ENCODE measurements at regions not wholly inside any gene's neighbourhood (a gene's known extent, or its start where the extent isn't known, plus 50 kb on each side); places are given as distances from the start of the nearest gene placed in this dataset.

GRCh38 chr16:86082418-86083030 lies 183.6 kb downstream of the IRF8 start:
- Histone ChIP-seq H3K9me3 (ENCODE audit: control insufficient read depth, insufficient read depth, low read length) (no peaks in the 10 kb centered on the region), H3K4me1 (ENCODE audit: insufficient read depth, low read length) (no peaks in the 10 kb centered on the region), H3K36me3 (ENCODE audit: insufficient read depth, low read length) (no peaks in the 10 kb centered on the region), H3K9ac (ENCODE audit: low read depth, low read length) (no peak overlapping the region)

GRCh38 chr16:86083382-86084002 lies 184.5 kb downstream of the IRF8 start:
- no peaks in the 10 kb centered on the region for H3K36me3 ChIP-seq (ENCODE audit: insufficient read depth, low read length)

GRCh38 chr16:86085161-86085611 lies 186.2 kb downstream of the IRF8 start:
- Histone ChIP-seq H3K4me1 (ENCODE audit: insufficient read depth, low read length) (0 out of 2 replicates have a peak, but pooled peaks cover 7% of the 10 kb centered on the region), H3K9ac (ENCODE audit: low read depth, low read length) (no peak overlapping the region), H3K9me3 (ENCODE audit: control insufficient read depth, insufficient read depth, low read length) (no peaks in the 10 kb centered on the region), H3K36me3 (ENCODE audit: insufficient read depth, low read length) (no peaks in the 10 kb centered on the region)

More at GRCh38 chr16:86083382-86084002, 184.5 kb downstream of the IRF8 start:
- 0 out of 2 replicates have a peak, but pooled peaks cover 3% of the 10 kb centered on the region for H3K4me1 ChIP-seq (ENCODE audit: insufficient read depth, low read length)
- no peaks in the 10 kb centered on the region for H3K9me3 ChIP-seq (ENCODE audit: control insufficient read depth, insufficient read depth, low read length)
- no peak overlapping the region for H3K9ac ChIP-seq (ENCODE audit: low read depth, low read length)

GRCh38 chr16:86085795-86086194 lies 186.8 kb downstream of the IRF8 start:
- H3K9me3 ChIP-seq (ENCODE audit: control insufficient read depth, insufficient read depth, low read length) = no peaks in the 10 kb centered on the region
- H3K9ac ChIP-seq (ENCODE audit: low read depth, low read length) = no peak overlapping the region
- H3K36me3 ChIP-seq (ENCODE audit: insufficient read depth, low read length) = no peaks in the 10 kb centered on the region
- 0 out of 2 replicates have a peak, but pooled peaks cover 7% of the 10 kb centered on the region for H3K4me1 ChIP-seq (ENCODE audit: insufficient read depth, low read length)

- Histone ChIP-seq H3K9me3 (ENCODE audit: control insufficient read depth, insufficient read depth, low read length) (no peaks in the 10 kb centered on the region), H3K4me1 (ENCODE audit: insufficient read depth, low read length) (0 out of 2 replicates have a peak, but pooled peaks cover 7% of the 10 kb centered on the region), H3K36me3 (ENCODE audit: insufficient read depth, low read length) (no peaks in the 10 kb centered on the region), H3K9ac (ENCODE audit: low read depth, low read length) (no peak overlapping the region)
Observed at GRCh38 chr16:86086471-86086870, 187.5 kb downstream of the IRF8 start.

GRCh38 chr16:86087011-86087895 lies 188.3 kb downstream of the IRF8 start:
- Histone ChIP-seq H3K9ac (ENCODE audit: low read depth, low read length) (no peak overlapping the region), H3K9me3 (ENCODE audit: control insufficient read depth, insufficient read depth, low read length) (no peaks in the 10 kb centered on the region), H3K4me1 (ENCODE audit: insufficient read depth, low read length) (0 out of 2 replicates have a peak, but pooled peaks cover 7% of the 10 kb centered on the region), H3K36me3 (ENCODE audit: insufficient read depth, low read length) (no peaks in the 10 kb centered on the region)

- Histone ChIP-seq H3K9me3 (ENCODE audit: control insufficient read depth, insufficient read depth, low read length) (no peaks in the 10 kb centered on the region), H3K36me3 (ENCODE audit: insufficient read depth, low read length) (no peaks in the 10 kb centered on the region)
Observed at GRCh38 chr16:86087896-86088230, 188.9 kb downstream of the IRF8 start.

GRCh38 chr16:86088287-86088686 lies 189.3 kb downstream of the IRF8 start:
- Histone ChIP-seq H3K36me3 (ENCODE audit: insufficient read depth, low read length) (no peaks in the 10 kb centered on the region), H3K9ac (ENCODE audit: low read depth, low read length) (no peak overlapping the region), H3K9me3 (ENCODE audit: control insufficient read depth, insufficient read depth, low read length) (no peaks in the 10 kb centered on the region)

More at GRCh38 chr16:86087896-86088230, 188.9 kb downstream of the IRF8 start:
- Histone ChIP-seq H3K4me1 (ENCODE audit: insufficient read depth, low read length) (0 out of 2 replicates have a peak, but pooled peaks cover 7% of the 10 kb centered on the region), H3K9ac (ENCODE audit: low read depth, low read length) (no peak overlapping the region)

GRCh38 chr16:86088816-86089215 lies 189.9 kb downstream of the IRF8 start:
- Histone ChIP-seq H3K9ac (ENCODE audit: low read depth, low read length) (no peak overlapping the region), H3K36me3 (ENCODE audit: insufficient read depth, low read length) (no peaks in the 10 kb centered on the region), H3K4me1 (ENCODE audit: insufficient read depth, low read length) (0 out of 2 replicates have a peak, but pooled peaks cover 7% of the 10 kb centered on the region), H3K9me3 (ENCODE audit: control insufficient read depth, insufficient read depth, low read length) (no peaks in the 10 kb centered on the region)

More at GRCh38 chr16:86088287-86088686, 189.3 kb downstream of the IRF8 start:
- H3K4me1 ChIP-seq (ENCODE audit: insufficient read depth, low read length) = 0 out of 2 replicates have a peak, but pooled peaks cover 7% of the 10 kb centered on the region

- Histone ChIP-seq H3K36me3 (ENCODE audit: insufficient read depth, low read length) (no peaks in the 10 kb centered on the region), H3K9me3 (ENCODE audit: control insufficient read depth, insufficient read depth, low read length) (no peaks in the 10 kb centered on the region), H3K4me1 (ENCODE audit: insufficient read depth, low read length) (0 out of 2 replicates have a peak, but pooled peaks cover 7% of the 10 kb centered on the region), H3K9ac (ENCODE audit: low read depth, low read length) (no peak overlapping the region)
Observed at GRCh38 chr16:86089334-86089900, 190.5 kb downstream of the IRF8 start.

GRCh38 chr16:86089991-86090390 lies 191.0 kb downstream of the IRF8 start:
- H3K4me1 ChIP-seq (ENCODE audit: insufficient read depth, low read length) = 0 out of 2 replicates have a peak, but pooled peaks cover 7% of the 10 kb centered on the region
- no peaks in the 10 kb centered on the region for H3K36me3 ChIP-seq (ENCODE audit: insufficient read depth, low read length)

GRCh38 chr16:86090461-86091170 lies 191.7 kb downstream of the IRF8 start:
- Histone ChIP-seq H3K9ac (ENCODE audit: low read depth, low read length) (no peak overlapping the region), H3K4me1 (ENCODE audit: insufficient read depth, low read length) (0 out of 2 replicates have a peak, but pooled peaks cover 7% of the 10 kb centered on the region), H3K36me3 (ENCODE audit: insufficient read depth, low read length) (no peaks in the 10 kb centered on the region), H3K9me3 (ENCODE audit: control insufficient read depth, insufficient read depth, low read length) (no peaks in the 10 kb centered on the region)

More at GRCh38 chr16:86089991-86090390, 191.0 kb downstream of the IRF8 start:
- no peak overlapping the region for H3K9ac ChIP-seq (ENCODE audit: low read depth, low read length)
- no peaks in the 10 kb centered on the region for H3K9me3 ChIP-seq (ENCODE audit: control insufficient read depth, insufficient read depth, low read length)

GRCh38 chr16:86091976-86092375 lies 193.0 kb downstream of the IRF8 start:
- H3K9me3 ChIP-seq (ENCODE audit: control insufficient read depth, insufficient read depth, low read length) = no peaks in the 10 kb centered on the region
- H3K36me3 ChIP-seq (ENCODE audit: insufficient read depth, low read length) = no peaks in the 10 kb centered on the region
- 0 out of 2 replicates have a peak, but pooled peaks cover 7% of the 10 kb centered on the region for H3K4me1 ChIP-seq (ENCODE audit: insufficient read depth, low read length)

More at GRCh38 chr16:86091976-86092375, 193.0 kb downstream of the IRF8 start:
- no peak overlapping the region for H3K9ac ChIP-seq (ENCODE audit: low read depth, low read length)

Data from ES-I3 (cell line).